ENCODE measurements at regions not wholly inside any gene's neighbourhood (a gene's known extent, or its start where the extent isn't known, plus 50 kb on each side); places are given as distances from the start of the nearest gene placed in this dataset.
"Not testable (repeated sequence)": the region's sequence is repeated elsewhere in the genome, so short reads cannot be mapped to it uniquely, and the experiment has no call there.

DNA sequence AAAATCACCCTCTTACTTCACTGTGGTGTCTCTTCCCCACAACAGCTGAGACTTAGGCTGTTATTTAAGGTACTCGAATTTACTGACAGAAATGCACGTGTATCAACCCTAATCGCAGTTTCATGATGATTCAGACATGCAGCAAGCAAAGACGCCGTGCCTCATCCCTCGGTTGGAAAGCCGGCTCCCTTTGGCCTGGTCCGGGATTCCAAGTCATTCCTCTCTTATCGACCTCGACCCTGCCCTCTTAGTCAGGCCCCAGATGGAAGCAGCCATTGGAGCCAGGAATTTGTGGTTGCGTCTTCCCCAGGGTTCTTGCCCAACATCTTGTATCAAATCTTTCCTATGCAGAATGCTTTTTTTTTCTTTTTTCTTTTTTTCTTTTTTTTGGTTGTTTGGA, 229.5 kb downstream of the GATA3 start:
- CTCF ChIA-PET, result no interaction called here
- TF ChIP-seq, protein P1, sequence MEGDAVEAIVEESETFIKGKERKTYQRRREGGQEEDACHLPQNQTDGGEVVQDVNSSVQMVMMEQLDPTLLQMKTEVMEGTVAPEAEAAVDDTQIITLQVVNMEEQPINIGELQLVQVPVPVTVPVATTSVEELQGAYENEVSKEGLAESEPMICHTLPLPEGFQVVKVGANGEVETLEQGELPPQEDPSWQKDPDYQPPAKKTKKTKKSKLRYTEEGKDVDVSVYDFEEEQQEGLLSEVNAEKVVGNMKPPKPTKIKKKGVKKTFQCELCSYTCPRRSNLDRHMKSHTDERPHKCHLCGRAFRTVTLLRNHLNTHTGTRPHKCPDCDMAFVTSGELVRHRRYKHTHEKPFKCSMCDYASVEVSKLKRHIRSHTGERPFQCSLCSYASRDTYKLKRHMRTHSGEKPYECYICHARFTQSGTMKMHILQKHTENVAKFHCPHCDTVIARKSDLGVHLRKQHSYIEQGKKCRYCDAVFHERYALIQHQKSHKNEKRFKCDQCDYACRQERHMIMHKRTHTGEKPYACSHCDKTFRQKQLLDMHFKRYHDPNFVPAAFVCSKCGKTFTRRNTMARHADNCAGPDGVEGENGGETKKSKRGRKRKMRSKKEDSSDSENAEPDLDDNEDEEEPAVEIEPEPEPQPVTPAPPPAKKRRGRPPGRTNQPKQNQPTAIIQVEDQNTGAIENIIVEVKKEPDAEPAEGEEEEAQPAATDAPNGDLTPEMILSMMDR (IDR thresholded peaks at IDR 0.05; ENCODE audit: control extremely low read depth, extremely low read depth, low read depth, missing control alignments), result no peak
- no peak for DNase-seq (ENCODE audit: extremely low spot score)
- POLR2A ChIA-PET, result no interaction called here

DNA sequence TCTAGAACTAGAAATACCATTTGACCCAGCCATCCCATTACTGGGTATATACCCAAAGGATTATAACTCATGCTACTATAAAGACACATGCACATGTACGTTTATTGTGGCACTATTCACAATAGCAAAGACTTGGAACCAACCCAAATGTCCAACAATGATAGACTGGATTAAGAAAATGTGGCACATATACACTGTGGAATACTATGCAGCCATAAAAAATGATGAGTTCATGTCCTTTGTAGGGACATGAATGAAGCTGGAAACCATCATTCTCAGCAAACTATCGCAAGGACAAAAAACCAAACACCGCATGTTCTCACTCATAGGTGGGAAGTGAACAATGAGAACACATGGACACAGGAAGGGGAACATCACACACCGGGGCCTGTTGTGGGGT, 231.5 kb downstream of the GATA3 start:
- DNase-seq (ENCODE audit: extremely low spot score); POLR2A ChIA-PET; CTCF ChIA-PET: not testable (repeated sequence)

DNA sequence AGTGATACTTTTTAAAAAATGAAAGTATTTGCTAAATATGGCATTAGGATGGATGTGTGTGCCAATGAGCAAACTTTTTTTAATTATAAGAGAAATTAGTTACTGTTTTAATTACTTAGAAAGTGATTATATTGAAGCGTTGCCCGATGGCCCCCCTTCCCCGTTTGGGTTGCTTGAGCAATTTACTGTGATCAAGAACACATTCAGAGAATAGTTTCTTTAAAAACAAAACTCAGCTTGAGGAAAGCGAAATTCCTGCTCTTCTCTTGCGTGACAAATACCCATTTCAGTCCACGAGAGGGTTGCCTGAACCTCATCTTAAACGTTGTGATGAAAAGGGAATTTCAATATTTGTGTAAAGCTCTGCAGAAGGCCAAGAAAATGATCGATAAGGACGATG, 234.1 kb downstream of the GATA3 start:
- TF ChIP-seq, protein P1 (IDR thresholded peaks at IDR 0.05; ENCODE audit: control extremely low read depth, extremely low read depth, low read depth, missing control alignments), result no peak
- CTCF ChIA-PET, result interaction anchor here (0.9 to 2.1 kb wide), 2 partner anchors 12 to 22 kb away, joined by 3 to 13 read pairs; no protein-coding TSS in a partner anchor

DNA sequence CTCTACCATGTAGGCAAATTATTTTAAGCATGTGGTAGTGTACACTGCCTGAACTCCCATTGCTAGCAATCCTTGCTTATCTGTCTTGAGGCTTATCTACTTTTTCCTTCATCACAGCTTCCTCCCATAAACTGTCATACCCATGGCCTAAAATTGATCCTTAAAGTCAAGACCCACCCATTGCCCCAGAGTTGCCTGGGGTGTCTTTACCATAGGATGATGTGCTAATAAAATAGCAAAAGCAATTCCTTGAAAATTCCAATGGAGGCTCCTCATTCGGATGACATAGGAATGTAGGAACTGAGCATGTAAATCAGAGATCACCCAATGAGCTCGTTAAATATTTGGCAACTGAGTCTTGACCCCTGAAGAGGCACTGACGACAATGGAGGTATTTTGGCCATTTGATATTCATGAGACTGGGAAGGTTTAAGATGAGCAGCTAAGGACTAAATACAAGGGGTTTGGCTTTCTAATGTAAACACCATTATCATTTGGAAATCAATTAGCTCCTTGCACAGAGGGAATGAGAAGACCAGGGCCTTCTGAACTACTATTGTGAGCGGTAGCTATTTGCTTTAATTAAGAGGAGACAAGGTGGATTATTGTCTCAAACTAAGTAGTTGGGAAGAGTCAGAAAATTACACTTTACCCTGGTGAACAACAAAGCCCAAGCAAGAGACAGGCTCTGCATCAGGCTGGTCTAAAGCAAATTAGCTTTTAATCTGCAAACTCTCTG, 234.9 kb downstream of the GATA3 start:
- TF ChIP-seq, protein P1 (IDR thresholded peaks at IDR 0.05; ENCODE audit: control extremely low read depth, extremely low read depth, low read depth, missing control alignments), result no peak
- ChIA-PET POLR2A (no interaction called here), CTCF (interaction anchor here (0.9 to 2.1 kb wide), 4 partner anchors 13 to 66 kb away, joined by 3 to 13 read pairs (median 4); no protein-coding TSS in a partner anchor)
- no peak for DNase-seq (ENCODE audit: extremely low spot score)

More for the DNA sequence above, 234.1 kb downstream of the GATA3 start:
- POLR2A ChIA-PET, result no interaction called here
- DNase-seq (ENCODE audit: extremely low spot score), result no peak

DNA sequence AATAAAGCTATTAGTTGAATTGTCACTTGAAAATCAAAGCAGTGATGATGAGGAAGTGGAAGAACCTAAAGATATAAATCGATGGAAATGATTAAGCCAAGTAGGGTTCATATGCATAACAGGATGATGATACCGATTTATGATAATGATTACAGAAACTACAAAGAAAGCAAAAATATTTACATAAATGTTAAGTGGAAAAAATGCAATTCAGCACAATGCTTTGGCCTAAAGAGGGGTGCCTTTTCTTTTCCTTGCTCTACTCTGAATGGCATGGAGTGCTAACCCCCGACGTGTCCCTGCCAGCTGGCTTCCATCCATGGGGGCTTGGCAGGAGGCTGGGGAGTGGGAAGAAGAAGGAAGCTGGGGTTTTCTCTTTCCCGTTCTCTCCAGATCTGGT, 240.3 kb downstream of the GATA3 start:
- ChIA-PET CTCF (no interaction called here), POLR2A (no interaction called here)
- TF ChIP-seq, protein P1 (IDR thresholded peaks at IDR 0.05; ENCODE audit: control extremely low read depth, extremely low read depth, low read depth, missing control alignments), result no peak
- DNase-seq (ENCODE audit: extremely low spot score), result no peak

DNA sequence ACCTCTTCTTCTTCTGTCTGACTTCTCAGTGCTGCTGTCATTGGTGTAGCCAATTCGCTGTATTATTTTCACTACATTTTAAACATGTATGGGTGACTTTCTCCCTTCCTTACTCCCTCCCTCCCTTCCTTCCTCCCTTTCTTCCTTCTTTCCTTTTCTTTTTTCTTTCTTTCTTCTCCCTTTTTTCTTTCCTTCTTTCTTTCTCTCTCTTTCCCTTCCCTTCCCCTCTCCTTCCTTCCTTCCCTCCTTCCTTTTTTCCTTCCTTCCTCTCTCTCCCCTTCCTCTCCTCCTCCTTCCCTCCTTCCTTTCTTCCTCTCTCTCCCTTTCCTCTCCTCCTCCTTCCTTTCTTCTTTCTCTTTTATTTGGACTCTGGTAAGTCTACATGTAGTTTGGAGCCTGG, 240.8 kb downstream of the GATA3 start:
- CTCF ChIA-PET, result no interaction called here
- TF ChIP-seq, protein P1 (IDR thresholded peaks at IDR 0.05; ENCODE audit: control extremely low read depth, extremely low read depth, low read depth, missing control alignments), result no peak
- POLR2A ChIA-PET, result no interaction called here
- no peak for DNase-seq (ENCODE audit: extremely low spot score)

DNA sequence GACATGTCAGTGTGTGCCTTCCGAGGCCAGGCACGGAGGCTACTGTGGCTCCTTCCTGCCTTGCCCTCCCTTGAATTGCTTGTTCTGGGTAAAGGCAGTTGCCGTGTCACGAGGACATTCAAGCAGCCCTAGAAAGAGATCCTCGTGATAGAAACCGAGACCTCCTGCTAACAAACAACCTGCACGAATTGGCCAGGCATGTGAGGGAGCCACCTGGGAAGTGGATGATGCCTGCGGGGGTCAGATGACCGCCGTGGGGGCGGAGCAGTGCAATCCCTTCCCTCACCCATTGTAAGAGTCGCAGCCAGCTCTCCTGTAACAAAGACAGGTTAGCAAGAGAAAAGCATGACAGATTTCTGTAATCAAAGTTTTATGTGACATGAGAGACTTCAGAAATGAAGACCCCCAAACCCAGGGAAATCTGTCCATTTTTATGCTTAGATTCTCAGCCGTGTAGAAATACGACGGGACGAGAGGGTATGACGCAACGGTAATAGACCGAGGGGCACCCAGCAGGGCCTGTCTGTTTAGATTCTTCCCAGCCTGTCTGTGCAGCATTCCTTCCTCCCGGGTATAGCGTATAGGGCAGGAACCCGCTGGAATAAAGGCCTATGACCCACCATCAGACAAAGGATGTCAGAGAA, 241.7 kb downstream of the GATA3 start:
- CTCF ChIA-PET, result no interaction called here
- POLR2A ChIA-PET, result no interaction called here
- no peak for DNase-seq (ENCODE audit: extremely low spot score)
- TF ChIP-seq, protein P1 (IDR thresholded peaks at IDR 0.05; ENCODE audit: control extremely low read depth, extremely low read depth, low read depth, missing control alignments), result no peak
